NOMO-1 treated with DMSO at 0.1 percent for 48 hours (cell line): ENCODE measurements at regions not wholly inside any gene's neighbourhood (a gene's known extent, or its start where the extent isn't known, plus 50 kb on each side); places are given as distances from the start of the nearest gene placed in this dataset.
A peak's percentile ranks its signal among the peaks of the same experiment; 100 is the strongest.
"Not testable (repeated sequence)": the region's sequence is repeated elsewhere in the genome, so short reads cannot be mapped to it uniquely, and the experiment has no call there.

Experiments
- DNase-seq: peaks from one replicate; lab custom pipeline; 2025; ENCODE audit not compliant: unreplicated experiment; lab: John Stamatoyannopoulos, UW

- DNase-seq: not testable (repeated sequence)
These were observed 134.5 kb downstream of the SLC39A8 start for GRCh38 chr4:102210806-102211205.

- DNase-seq: not testable (repeated sequence)
These were observed 140.6 kb downstream of the SLC39A8 start for GRCh38 chr4:102204634-102205033.

- peak; percentile 31 for DNase-seq
These were observed 149.1 kb downstream of the SLC39A8 start for GRCh38 chr4:102196221-102196620.

GRCh38 chr4:102193145-102193544 lies 152.1 kb downstream of the SLC39A8 start:
- no peak for DNase-seq

- DNase-seq: peak; percentile 4
These were observed 165.2 kb downstream of the SLC39A8 start for GRCh38 chr4:102180046-102180445.

GRCh38 chr4:102174719-102175189 lies 170.5 kb downstream of the SLC39A8 start:
- DNase-seq: no peak

GRCh38 chr4:102172341-102172740 lies 172.9 kb downstream of the SLC39A8 start:
- no peak for DNase-seq

GRCh38 chr4:102170910-102171309 lies 174.4 kb downstream of the SLC39A8 start:
- DNase-seq: no peak

GRCh38 chr4:102169345-102169744 lies 175.9 kb downstream of the SLC39A8 start:
- no peak for DNase-seq

GRCh38 chr4:102168580-102168979 lies 176.7 kb downstream of the SLC39A8 start:
- DNase-seq: no peak

GRCh38 chr4:102165584-102165983 lies 179.7 kb downstream of the SLC39A8 start:
- DNase-seq: no peak

- DNase-seq: no peak
These were observed 181.7 kb downstream of the SLC39A8 start for GRCh38 chr4:102163404-102164140.

- DNase-seq: no peak
These were observed 187.3 kb downstream of the SLC39A8 start for GRCh38 chr4:102157984-102158383.

GRCh38 chr4:102153391-102153790 lies 191.9 kb downstream of the SLC39A8 start:
- no peak for DNase-seq

GRCh38 chr4:102151696-102152095 lies 193.6 kb downstream of the SLC39A8 start:
- DNase-seq: no peak

GRCh38 chr4:102143433-102143832 lies 201.8 kb downstream of the SLC39A8 start:
- no peak for DNase-seq

- DNase-seq: no peak
These were observed 203.4 kb downstream of the SLC39A8 start for GRCh38 chr4:102141842-102142241.

- no peak for DNase-seq
These were observed 205.3 kb downstream of the SLC39A8 start for GRCh38 chr4:102139932-102140331.

- DNase-seq: no peak
These were observed 206.1 kb downstream of the SLC39A8 start for GRCh38 chr4:102139132-102139573.

- no peak for DNase-seq
These were observed 208.1 kb downstream of the SLC39A8 start for GRCh38 chr4:102137217-102137616.

GRCh38 chr4:102129810-102130209 lies 215.5 kb downstream of the SLC39A8 start:
- no peak for DNase-seq
